H1 (cell line): ENCODE measurements at regions not wholly inside any gene's neighbourhood (a gene's known extent, or its start where the extent isn't known, plus 50 kb on each side); places are given as distances from the start of the nearest gene placed in this dataset.

Experiments
- CHD7 ChIP-seq: fragments of 300-600 bp; sonication (generic); IDR thresholded peaks from 2 replicates; pipeline ENCODE4 v1.7.1; 2012; ENCODE audit warnings: low read length, moderate library complexity, mild to moderate bottlenecking, inconsistent platforms; ENCODE audit not compliant: insufficient replicate concordance
- GABPA ChIP-seq: IDR thresholded peaks from 2 replicates; pipeline ENCODE4 v1.6.1; 2011; ENCODE audit warnings: mild to moderate bottlenecking, low read length, moderate library complexity, borderline replicate concordance; ENCODE audit not compliant: insufficient read depth
- HDAC6 ChIP-seq: IDR thresholded peaks from one replicate; pipeline ENCODE4 v1.7.1; 2012; ENCODE audit warnings: low read depth, mild to moderate bottlenecking, inconsistent platforms, low read length, moderate library complexity
- NRF1 ChIP-seq: IDR thresholded peaks from 2 replicates; pipeline ENCODE4 v1.6.1; 2011; ENCODE audit warnings: mild to moderate bottlenecking, low read depth, low read length, improper control_type of control experiment
- SIN3A ChIP-seq, 2 experiments: IDR thresholded peaks in 1 of 2; conservative IDR thresholded peaks in 1 of 2; 2 replicates each; pipeline ENCODE4 v1.6.1; 2011 to 2012; ENCODE audit warnings: low read length in 2 of 2, improper control_type of control experiment in 1 of 2, low read depth in 1 of 2, mild to moderate bottlenecking in 1 of 2
- SIX5 ChIP-seq: IDR thresholded peaks from 2 replicates; pipeline ENCODE4 v1.6.1; 2011; ENCODE audit warnings: mild to moderate bottlenecking, low read depth, low read length
- TEAD4 ChIP-seq: IDR thresholded peaks from 2 replicates; pipeline ENCODE4 v1.6.1; 2012; ENCODE audit warnings: low read depth, low read length, inconsistent platforms, mixed read lengths
- USF2 ChIP-seq: IDR thresholded peaks from 2 replicates; pipeline ENCODE4 v1.6.1; 2011; ENCODE audit warnings: low read length, improper control_type of control experiment
- TF ChIP-seq, protein P1 (sequence below): IDR thresholded peaks from 2 replicates; pipeline ENCODE4 v1.6.1; 2011; ENCODE audit warnings: low read depth, mild to moderate bottlenecking, low read length; ENCODE audit not compliant: insufficient read depth

DNA sequence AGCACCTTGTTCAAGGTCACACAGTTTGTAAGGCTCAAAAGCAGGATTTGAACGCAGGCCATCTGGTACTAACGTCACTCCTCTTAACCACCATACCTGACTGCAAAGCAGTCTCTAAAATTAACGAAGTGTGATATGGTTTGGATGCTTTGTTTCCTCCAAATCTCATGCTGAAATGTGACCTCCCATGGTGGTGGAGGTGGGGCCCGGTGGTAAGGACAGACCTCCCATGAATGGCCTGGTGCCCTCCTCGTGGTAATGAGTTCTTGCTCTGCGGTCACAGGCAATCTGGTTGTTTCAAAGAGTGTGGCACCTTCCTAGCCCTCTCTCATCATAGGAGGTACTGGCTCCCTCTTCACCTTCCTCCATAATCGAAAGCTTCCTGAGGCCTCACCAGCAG lies 102.2 kb upstream of the BCL2L14 start (continued):
- no peak for TF ChIP-seq CHD7
- no peak for TF ChIP-seq USF2
- no peak for TF ChIP-seq SIX5
- TF ChIP-seq TEAD4: no peak
- TF ChIP-seq NRF1: no peak
- TF ChIP-seq SIN3A (conservative IDR thresholded peaks at IDR 0.05 in 1 of 2, IDR thresholded peaks at IDR 0.05 in 1 of 2; ENCODE audit: low read depth in 1 of 2, low read length in 2 of 2): no peak
- TF ChIP-seq, protein P1, sequence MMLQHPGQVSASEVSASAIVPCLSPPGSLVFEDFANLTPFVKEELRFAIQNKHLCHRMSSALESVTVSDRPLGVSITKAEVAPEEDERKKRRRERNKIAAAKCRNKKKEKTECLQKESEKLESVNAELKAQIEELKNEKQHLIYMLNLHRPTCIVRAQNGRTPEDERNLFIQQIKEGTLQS: no peak
- no peak for TF ChIP-seq GABPA
- no peak for TF ChIP-seq HDAC6
